Suprapubic skin (tissue), 4 donors: ENCODE measurements at regions not wholly inside any gene's neighbourhood (a gene's known extent, or its start where the extent isn't known, plus 50 kb on each side); places are given as distances from the start of the nearest gene placed in this dataset.

ENCODE experiments used
- POLR2A ChIP-seq, 2 donors: fragments of 450-650 bp; IDR thresholded peaks; one replicate each; pipeline ENCODE4 v1.6.1; 2017; ENCODE audit warnings: antibody characterized with exemption in 2 of 2, mild to moderate bottlenecking in 2 of 2, moderate library complexity in 2 of 2
- POLR2AphosphoS5 ChIP-seq, 3 donors: sonication (generic); formaldehyde crosslinking; IDR thresholded peaks; one replicate each; pipeline ENCODE4 v1.6.1; 2017; ENCODE audit warnings: antibody characterized with exemption in 3 of 3
- TF ChIP-seq, protein P1 (sequence below), 2 donors: fragments of 200-600 bp in 1 of 2; fragments of 450-650 bp in 1 of 2; sonication (generic) in 1 of 2; IDR thresholded peaks; one replicate each; pipeline ENCODE4 v1.5.1; 2016 to 2019; ENCODE audit warnings: antibody characterized with exemption in 2 of 2, mild to moderate bottlenecking in 1 of 2, moderate library complexity in 1 of 2

DNA sequence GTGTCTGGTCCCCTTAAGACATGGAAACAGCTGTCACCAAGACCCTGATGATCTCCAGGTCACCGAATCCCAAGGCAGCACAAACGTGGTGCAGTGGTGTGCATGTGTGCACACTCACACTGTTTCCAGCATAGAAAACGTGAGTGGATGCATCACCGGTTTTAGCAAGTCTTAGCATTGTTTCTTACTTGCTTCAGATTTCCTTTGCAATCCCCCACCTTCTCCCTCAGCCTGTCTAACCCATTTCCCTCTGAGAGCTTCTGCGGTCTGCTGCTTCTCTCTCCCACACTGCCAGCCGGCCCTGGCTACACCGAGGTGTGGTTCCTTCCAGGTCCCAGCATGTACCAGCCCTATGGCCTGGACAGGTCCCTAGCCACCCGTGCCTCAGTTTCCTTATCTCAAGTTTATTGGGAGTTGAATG lies 343.4 kb upstream of the HS6ST1 start:
- TF ChIP-seq POLR2A (IDR thresholded peaks at IDR 0.05) (no peak), POLR2AphosphoS5 (IDR thresholded peaks at IDR 0.05) (no peak)
- TF ChIP-seq, protein P1, sequence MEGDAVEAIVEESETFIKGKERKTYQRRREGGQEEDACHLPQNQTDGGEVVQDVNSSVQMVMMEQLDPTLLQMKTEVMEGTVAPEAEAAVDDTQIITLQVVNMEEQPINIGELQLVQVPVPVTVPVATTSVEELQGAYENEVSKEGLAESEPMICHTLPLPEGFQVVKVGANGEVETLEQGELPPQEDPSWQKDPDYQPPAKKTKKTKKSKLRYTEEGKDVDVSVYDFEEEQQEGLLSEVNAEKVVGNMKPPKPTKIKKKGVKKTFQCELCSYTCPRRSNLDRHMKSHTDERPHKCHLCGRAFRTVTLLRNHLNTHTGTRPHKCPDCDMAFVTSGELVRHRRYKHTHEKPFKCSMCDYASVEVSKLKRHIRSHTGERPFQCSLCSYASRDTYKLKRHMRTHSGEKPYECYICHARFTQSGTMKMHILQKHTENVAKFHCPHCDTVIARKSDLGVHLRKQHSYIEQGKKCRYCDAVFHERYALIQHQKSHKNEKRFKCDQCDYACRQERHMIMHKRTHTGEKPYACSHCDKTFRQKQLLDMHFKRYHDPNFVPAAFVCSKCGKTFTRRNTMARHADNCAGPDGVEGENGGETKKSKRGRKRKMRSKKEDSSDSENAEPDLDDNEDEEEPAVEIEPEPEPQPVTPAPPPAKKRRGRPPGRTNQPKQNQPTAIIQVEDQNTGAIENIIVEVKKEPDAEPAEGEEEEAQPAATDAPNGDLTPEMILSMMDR (IDR thresholded peaks at IDR 0.05) = no peak
